Right lobe of liver (tissue), 4 donors: ENCODE measurements at regions not wholly inside any gene's neighbourhood (a gene's known extent, or its start where the extent isn't known, plus 50 kb on each side); places are given as distances from the start of the nearest gene placed in this dataset.

Experiments used
- CTCF ChIP-seq, 4 donors: fragments of 200-600 bp in 3 of 4; fragments of 450-650 bp in 1 of 4; IDR thresholded peaks; one replicate each; pipeline versions ENCODE4 v1.5.1 to v1.8.0; 2016 to 2022; ENCODE audit warnings: antibody characterized with exemption in 4 of 4, mild to moderate bottlenecking in 2 of 4
- POLR2A ChIP-seq: fragments of 450-650 bp; IDR thresholded peaks from one replicate; pipeline ENCODE4 v1.6.1; 2017; ENCODE audit warnings: antibody characterized with exemption, mild to moderate bottlenecking
- donor health status: DM: no; HTN: no; CAD: no.
- donor health status: DM: no; HTN: no; CAD: no.
- donor health status: DM: no; HTN: yes; CAD: no.

- TF ChIP-seq CTCF (IDR thresholded peaks at IDR 0.05): no peak
- no peak for TF ChIP-seq POLR2A
Measured at GRCh38 chr17:22443061-22443460, 750.7 kb downstream of the KCNJ18 start.
